Breast epithelium (tissue), 3 donors: ENCODE measurements at regions not wholly inside any gene's neighbourhood (a gene's known extent, or its start where the extent isn't known, plus 50 kb on each side); places are given as distances from the start of the nearest gene placed in this dataset.

ENCODE experiments used
- POLR2A ChIP-seq: fragments of 450-650 bp; IDR thresholded peaks from one replicate; pipeline ENCODE4 v1.6.1; 2016; ENCODE audit warnings: antibody characterized with exemption, mild to moderate bottlenecking, moderate library complexity
- POLR2AphosphoS5 ChIP-seq, 3 donors: sonication (generic); formaldehyde crosslinking; IDR thresholded peaks; one replicate each; pipeline ENCODE4 v1.6.1; 2017; ENCODE audit warnings: antibody characterized with exemption in 3 of 3
- TF ChIP-seq, protein P1 (sequence below), 3 donors: fragments of 450-650 bp; IDR thresholded peaks; one replicate each; pipeline ENCODE4 v1.5.1; 2016 to 2017; ENCODE audit warnings: antibody characterized with exemption in 3 of 3, mild to moderate bottlenecking in 3 of 3, moderate library complexity in 3 of 3

- TF ChIP-seq, protein P1, sequence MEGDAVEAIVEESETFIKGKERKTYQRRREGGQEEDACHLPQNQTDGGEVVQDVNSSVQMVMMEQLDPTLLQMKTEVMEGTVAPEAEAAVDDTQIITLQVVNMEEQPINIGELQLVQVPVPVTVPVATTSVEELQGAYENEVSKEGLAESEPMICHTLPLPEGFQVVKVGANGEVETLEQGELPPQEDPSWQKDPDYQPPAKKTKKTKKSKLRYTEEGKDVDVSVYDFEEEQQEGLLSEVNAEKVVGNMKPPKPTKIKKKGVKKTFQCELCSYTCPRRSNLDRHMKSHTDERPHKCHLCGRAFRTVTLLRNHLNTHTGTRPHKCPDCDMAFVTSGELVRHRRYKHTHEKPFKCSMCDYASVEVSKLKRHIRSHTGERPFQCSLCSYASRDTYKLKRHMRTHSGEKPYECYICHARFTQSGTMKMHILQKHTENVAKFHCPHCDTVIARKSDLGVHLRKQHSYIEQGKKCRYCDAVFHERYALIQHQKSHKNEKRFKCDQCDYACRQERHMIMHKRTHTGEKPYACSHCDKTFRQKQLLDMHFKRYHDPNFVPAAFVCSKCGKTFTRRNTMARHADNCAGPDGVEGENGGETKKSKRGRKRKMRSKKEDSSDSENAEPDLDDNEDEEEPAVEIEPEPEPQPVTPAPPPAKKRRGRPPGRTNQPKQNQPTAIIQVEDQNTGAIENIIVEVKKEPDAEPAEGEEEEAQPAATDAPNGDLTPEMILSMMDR (IDR thresholded peaks at IDR 0.05), result no peak
- TF ChIP-seq POLR2A, result no peak
- no peak for TF ChIP-seq POLR2AphosphoS5 (IDR thresholded peaks at IDR 0.05)
Observed at GRCh38 chr4:162360369-162361149, 196.8 kb upstream of the FSTL5 start.
